OCI-LY3 (cell line): ENCODE measurements at regions not wholly inside any gene's neighbourhood (a gene's known extent, or its start where the extent isn't known, plus 50 kb on each side); places are given as distances from the start of the nearest gene placed in this dataset.

ENCODE experiments used
- H2AFZ ChIP-seq: fragments of 200-600, 300-600 bp; shearing (Covaris generic); 2 replicates; pipeline ENCODE4 v1.6.0; 2014; ENCODE audit warnings: antibody characterized with exemption, low read depth, low read length
- H3K27ac ChIP-seq: fragments of 200-600, 300-600 bp; sonication (generic); 2 replicates; pipeline ENCODE4 v1.5.1; 2014; ENCODE audit warnings: mild to moderate bottlenecking, low read length, moderate library complexity, mixed read lengths
- H3K27me3 ChIP-seq: fragments of 200-600, 300-600 bp; sonication (generic); 2 replicates; pipeline ENCODE4 v1.6.1; 2014; ENCODE audit warnings: low read depth, low read length, mixed read lengths
- H3K36me3 ChIP-seq: fragments of 200-600, 300-600 bp; sonication (generic); replicated peaks from 2 replicates; pipeline ENCODE3; 2014; ENCODE audit warnings: low read depth, low read length, mixed read lengths
- H3K4me1 ChIP-seq: fragments of 300-600, 200-600 bp; sonication (generic); 2 replicates; pipeline ENCODE4 v1.6.1; 2014; ENCODE audit warnings: low read length, mixed read lengths
- H3K4me2 ChIP-seq: fragments of 200-600, 300-600 bp; sonication (generic); 2 replicates; pipeline ENCODE4 v1.6.1; 2014; ENCODE audit warnings: low read length, mixed read lengths
- H3K4me3 ChIP-seq: fragments of 300-600, 200-600 bp; sonication (generic); 2 replicates; pipeline ENCODE4 v1.5.1; 2014; ENCODE audit warnings: antibody characterized with exemption, mild to moderate bottlenecking, low read length, moderate library complexity
- H3K79me2 ChIP-seq: fragments of 300-600, 200-600 bp; shearing (Covaris generic); 2 replicates; pipeline ENCODE4 v1.6.1; 2014; ENCODE audit warnings: mild to moderate bottlenecking, low read length, mixed read lengths
- H3K9ac ChIP-seq: fragments of 300-600, 200-600 bp; shearing (Covaris generic); 2 replicates; pipeline ENCODE4 v1.6.0; 2014; ENCODE audit warnings: mild to moderate bottlenecking, low read length, moderate library complexity
- H3K9me3 ChIP-seq: fragments of 200-600, 300-600 bp; shearing (Covaris generic); 2 replicates; pipeline ENCODE4 v1.6.1; 2014; ENCODE audit warnings: low read length, mixed read lengths; ENCODE audit not compliant: insufficient read depth
- H4K20me1 ChIP-seq: fragments of 200-600, 300-600 bp; sonication (generic); 2 replicates; pipeline ENCODE4 v1.6.1; 2016; ENCODE audit warnings: low read length, mixed read lengths; ENCODE audit not compliant: insufficient read depth
- EZH2phosphoT487 ChIP-seq: fragments of 200-600 bp; shearing (Covaris generic); IDR thresholded peaks from 2 replicates; pipeline ENCODE4 v1.6.1; 2018; ENCODE audit warnings: antibody characterized with exemption, mixed run types, low read depth
- TF ChIP-seq, protein P1 (sequence below): fragments of 200-600, 300-600 bp; sonication (generic); IDR thresholded peaks from 2 replicates; pipeline ENCODE4 v1.5.1; 2014; ENCODE audit warnings: antibody characterized with exemption, low read length, low read depth

DNA sequence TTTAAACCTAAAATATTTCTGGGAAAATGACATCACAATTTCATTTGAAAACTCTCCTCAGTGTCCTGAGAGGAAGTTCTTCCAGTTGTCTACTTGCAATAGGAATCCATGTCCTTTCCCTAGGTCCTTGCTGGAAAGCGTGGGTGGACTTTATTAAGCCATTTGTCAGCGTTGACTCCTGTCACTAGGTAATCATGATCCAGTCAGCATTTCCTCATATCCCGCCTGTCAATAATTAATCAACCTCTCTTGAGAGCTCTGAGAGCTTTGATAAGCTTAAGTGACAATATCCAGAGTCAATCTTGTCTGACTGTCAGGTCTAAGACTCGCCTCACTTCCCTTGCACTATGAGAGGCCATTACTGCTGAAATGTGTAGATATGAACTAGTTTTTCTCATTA lies 107.2 kb upstream of the SLIT3 start:
- Histone ChIP-seq H3K4me1 (no peaks in the 10 kb centered on the region), H3K9ac (no peak overlapping the region), H4K20me1 (0 out of 2 replicates have a peak, but pooled peaks cover 5% of the 10 kb centered on the region), H3K4me3 (no peak overlapping the region), H3K27ac (no peak overlapping the region), H3K9me3 (no peaks in the 10 kb centered on the region), H3K79me2 (no peaks in the 10 kb centered on the region), H3K27me3 (peaks cover 85% of the 10 kb centered on the region), H3K36me3 (no peaks in the 10 kb centered on the region), H3K4me2 (no peak overlapping the region), H2AFZ (no peak overlapping the region)
- TF ChIP-seq EZH2phosphoT487: no peak
- TF ChIP-seq, protein P1, sequence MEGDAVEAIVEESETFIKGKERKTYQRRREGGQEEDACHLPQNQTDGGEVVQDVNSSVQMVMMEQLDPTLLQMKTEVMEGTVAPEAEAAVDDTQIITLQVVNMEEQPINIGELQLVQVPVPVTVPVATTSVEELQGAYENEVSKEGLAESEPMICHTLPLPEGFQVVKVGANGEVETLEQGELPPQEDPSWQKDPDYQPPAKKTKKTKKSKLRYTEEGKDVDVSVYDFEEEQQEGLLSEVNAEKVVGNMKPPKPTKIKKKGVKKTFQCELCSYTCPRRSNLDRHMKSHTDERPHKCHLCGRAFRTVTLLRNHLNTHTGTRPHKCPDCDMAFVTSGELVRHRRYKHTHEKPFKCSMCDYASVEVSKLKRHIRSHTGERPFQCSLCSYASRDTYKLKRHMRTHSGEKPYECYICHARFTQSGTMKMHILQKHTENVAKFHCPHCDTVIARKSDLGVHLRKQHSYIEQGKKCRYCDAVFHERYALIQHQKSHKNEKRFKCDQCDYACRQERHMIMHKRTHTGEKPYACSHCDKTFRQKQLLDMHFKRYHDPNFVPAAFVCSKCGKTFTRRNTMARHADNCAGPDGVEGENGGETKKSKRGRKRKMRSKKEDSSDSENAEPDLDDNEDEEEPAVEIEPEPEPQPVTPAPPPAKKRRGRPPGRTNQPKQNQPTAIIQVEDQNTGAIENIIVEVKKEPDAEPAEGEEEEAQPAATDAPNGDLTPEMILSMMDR: no peak

DNA sequence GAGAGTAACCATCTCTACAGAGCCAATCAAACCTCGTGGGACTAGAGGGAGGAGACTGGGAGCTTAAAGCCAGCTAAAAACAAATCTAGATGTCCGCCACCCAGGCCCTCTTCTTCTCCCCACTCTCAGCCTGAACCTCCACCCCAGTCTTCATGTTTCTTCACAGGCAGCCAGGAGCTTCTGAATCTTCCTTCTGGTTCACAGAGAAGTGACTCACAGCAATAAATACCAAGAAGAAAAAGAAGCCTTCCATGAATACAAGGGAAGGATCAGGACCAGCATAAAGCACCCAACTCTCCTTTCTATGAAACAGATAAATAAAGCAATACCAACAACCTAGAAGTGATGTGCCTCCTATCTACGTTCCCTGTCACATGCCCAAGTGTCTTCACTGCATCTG lies 103.3 kb upstream of the SLIT3 start:
- Histone ChIP-seq H3K36me3 (no peaks in the 10 kb centered on the region), H3K27ac (no peak overlapping the region), H3K4me2 (no peak overlapping the region), H3K79me2 (no peaks in the 10 kb centered on the region), H3K4me1 (no peaks in the 10 kb centered on the region), H3K9me3 (no peaks in the 10 kb centered on the region), H2AFZ (no peak overlapping the region), H3K4me3 (no peak overlapping the region), H4K20me1 (no peaks in the 10 kb centered on the region), H3K27me3 (peaks cover 79% of the 10 kb centered on the region), H3K9ac (no peak overlapping the region)
- TF ChIP-seq, protein P1: no peak
- no peak for TF ChIP-seq EZH2phosphoT487

DNA sequence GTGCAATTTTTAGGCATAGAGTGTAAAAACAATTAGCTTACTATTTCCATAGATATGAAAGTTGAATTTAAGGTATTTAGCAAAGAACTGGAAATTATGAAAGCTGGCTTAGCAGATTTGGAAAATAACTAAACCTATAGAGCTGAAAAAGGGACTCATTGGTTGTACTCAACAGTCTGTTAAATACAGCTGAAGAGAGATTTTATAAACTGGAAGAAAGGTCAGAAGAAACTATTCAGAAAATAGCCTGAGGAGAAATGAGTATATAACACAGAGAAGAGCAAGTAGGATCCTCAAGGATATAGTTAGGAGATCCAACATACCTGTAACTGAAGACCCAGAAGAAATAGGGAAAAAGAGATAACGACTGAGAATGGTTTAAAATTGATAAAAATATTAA lies 97.6 kb upstream of the SLIT3 start:
- Histone ChIP-seq H3K27ac (no peak overlapping the region), H3K9ac (no peak overlapping the region), H4K20me1 (no peaks in the 10 kb centered on the region), H3K36me3 (no peaks in the 10 kb centered on the region), H3K4me2 (no peak overlapping the region), H3K27me3 (peaks cover 77% of the 10 kb centered on the region), H3K9me3 (peaks cover 8% of the 10 kb centered on the region; the same call in 1 of the 2 replicates), H3K4me3 (no peak overlapping the region), H3K4me1 (no peaks in the 10 kb centered on the region), H3K79me2 (no peaks in the 10 kb centered on the region), H2AFZ (no peak overlapping the region)
- TF ChIP-seq EZH2phosphoT487: no peak
- TF ChIP-seq, protein P1: no peak

DNA sequence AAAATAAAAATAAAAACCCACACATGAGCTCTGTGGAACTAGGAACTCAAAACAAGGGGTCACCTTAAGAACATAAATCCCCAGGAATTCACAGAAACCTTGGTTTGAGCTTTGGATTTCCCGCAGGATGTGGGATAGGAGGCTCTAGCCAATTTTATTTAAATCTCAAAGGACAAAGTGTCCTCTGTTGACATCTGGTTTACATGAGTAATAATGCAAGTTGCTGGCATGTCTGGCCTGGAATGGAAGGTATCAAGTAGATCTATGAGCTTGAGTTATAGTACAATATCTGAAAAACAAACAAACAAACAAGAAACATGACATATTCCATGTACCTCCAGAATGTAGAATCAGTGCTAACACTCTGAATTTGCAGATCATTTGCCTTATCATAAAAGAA lies 94.2 kb upstream of the SLIT3 start:
- no peaks in the 10 kb centered on the region for H3K4me1 ChIP-seq

More for the DNA sequence above, 94.2 kb upstream of the SLIT3 start:
- Histone ChIP-seq H3K27me3 (peaks cover 86% of the 10 kb centered on the region), H3K4me2 (no peak overlapping the region), H3K4me3 (no peak overlapping the region), H2AFZ (no peak overlapping the region), H3K9ac (no peak overlapping the region), H4K20me1 (no peaks in the 10 kb centered on the region), H3K36me3 (no peaks in the 10 kb centered on the region), H3K9me3 (peaks cover 8% of the 10 kb centered on the region; the same call in 1 of the 2 replicates), H3K79me2 (no peaks in the 10 kb centered on the region), H3K27ac (no peak overlapping the region)
- TF ChIP-seq, protein P1: no peak
- TF ChIP-seq EZH2phosphoT487: no peak
